GM12872 (cell line): ENCODE measurements at regions not wholly inside any gene's neighbourhood (a gene's known extent, or its start where the extent isn't known, plus 50 kb on each side); places are given as distances from the start of the nearest gene placed in this dataset.

Experiments
- CTCF ChIP-seq: IDR thresholded peaks from 3 replicates; pipeline ENCODE4 v1.5.1; 2011; ENCODE audit warnings: low read depth, mild to moderate bottlenecking, low read length, moderate library complexity; ENCODE audit not compliant: insufficient read depth

- no peak for TF ChIP-seq CTCF
Observed at GRCh38 chr11:134749040-134749839, 337.2 kb upstream of the B3GAT1 start.

GRCh38 chr11:134746609-134747008 lies 334.6 kb upstream of the B3GAT1 start:
- no peak for TF ChIP-seq CTCF

GRCh38 chr11:134745456-134745855 lies 333.4 kb upstream of the B3GAT1 start:
- no peak for TF ChIP-seq CTCF

GRCh38 chr11:134743820-134744195 lies 331.8 kb upstream of the B3GAT1 start:
- no peak for TF ChIP-seq CTCF

GRCh38 chr11:134742956-134743819 lies 331.1 kb upstream of the B3GAT1 start:
- TF ChIP-seq CTCF: no peak

GRCh38 chr11:134742224-134742612 lies 330.2 kb upstream of the B3GAT1 start:
- TF ChIP-seq CTCF: no peak

GRCh38 chr11:134741453-134742223 lies 329.6 kb upstream of the B3GAT1 start:
- TF ChIP-seq CTCF: no peak
